Neural progenitor cell (in vitro differentiated cells): ENCODE measurements at regions not wholly inside any gene's neighbourhood (a gene's known extent, or its start where the extent isn't known, plus 50 kb on each side); places are given as distances from the start of the nearest gene placed in this dataset.

Source experiments
- EZH2 ChIP-seq: fragments of 200-600 bp; sonication (generic); IDR thresholded peaks from 2 replicates; pipeline ENCODE4 v1.6.1; 2017; ENCODE audit warnings: antibody characterized with exemption, mild to moderate bottlenecking, moderate library complexity
- EZH2phosphoT487 ChIP-seq: fragments of 200-600 bp; sonication (generic); IDR thresholded peaks from 2 replicates; pipeline ENCODE4 v1.6.1; 2017; ENCODE audit warnings: antibody characterized with exemption
- TF ChIP-seq, protein P1 (sequence below): fragments of 200-600 bp; sonication (generic); IDR thresholded peaks from 2 replicates; pipeline ENCODE4 v1.5.1; 2017; ENCODE audit warnings: antibody characterized with exemption, mild to moderate bottlenecking

GRCh38 chr15:79595306-79595705 lies 163.2 kb downstream of the MINAR1 start:
- TF ChIP-seq, protein P1, sequence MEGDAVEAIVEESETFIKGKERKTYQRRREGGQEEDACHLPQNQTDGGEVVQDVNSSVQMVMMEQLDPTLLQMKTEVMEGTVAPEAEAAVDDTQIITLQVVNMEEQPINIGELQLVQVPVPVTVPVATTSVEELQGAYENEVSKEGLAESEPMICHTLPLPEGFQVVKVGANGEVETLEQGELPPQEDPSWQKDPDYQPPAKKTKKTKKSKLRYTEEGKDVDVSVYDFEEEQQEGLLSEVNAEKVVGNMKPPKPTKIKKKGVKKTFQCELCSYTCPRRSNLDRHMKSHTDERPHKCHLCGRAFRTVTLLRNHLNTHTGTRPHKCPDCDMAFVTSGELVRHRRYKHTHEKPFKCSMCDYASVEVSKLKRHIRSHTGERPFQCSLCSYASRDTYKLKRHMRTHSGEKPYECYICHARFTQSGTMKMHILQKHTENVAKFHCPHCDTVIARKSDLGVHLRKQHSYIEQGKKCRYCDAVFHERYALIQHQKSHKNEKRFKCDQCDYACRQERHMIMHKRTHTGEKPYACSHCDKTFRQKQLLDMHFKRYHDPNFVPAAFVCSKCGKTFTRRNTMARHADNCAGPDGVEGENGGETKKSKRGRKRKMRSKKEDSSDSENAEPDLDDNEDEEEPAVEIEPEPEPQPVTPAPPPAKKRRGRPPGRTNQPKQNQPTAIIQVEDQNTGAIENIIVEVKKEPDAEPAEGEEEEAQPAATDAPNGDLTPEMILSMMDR, result no peak
- TF ChIP-seq EZH2 (no peak), EZH2phosphoT487 (no peak)
